ENCODE measurements at regions not wholly inside any gene's neighbourhood (a gene's known extent, or its start where the extent isn't known, plus 50 kb on each side); places are given as distances from the start of the nearest gene placed in this dataset.

GRCh38 chr2:216773072-216773471, 77.7 kb upstream of the IGFBP5 start (continued):
- TF ChIP-seq ZNF462 (CRISPR knock-in tag; IDR thresholded peaks at IDR 0.05) (no peak), EZH2 (IDR thresholded peaks at IDR 0.05; ENCODE audit: low read depth, unreplicated experiment) (no peak), JUNB (IDR thresholded peaks at IDR 0.05; ENCODE audit: unreplicated experiment) (no peak), NANOG (IDR thresholded peaks at IDR 0.05; ENCODE audit: borderline replicate concordance) (no peak), EZH2phosphoT487 (IDR thresholded peaks at IDR 0.05; ENCODE audit: unreplicated experiment) (no peak)
- TF ChIP-seq, protein P1, sequence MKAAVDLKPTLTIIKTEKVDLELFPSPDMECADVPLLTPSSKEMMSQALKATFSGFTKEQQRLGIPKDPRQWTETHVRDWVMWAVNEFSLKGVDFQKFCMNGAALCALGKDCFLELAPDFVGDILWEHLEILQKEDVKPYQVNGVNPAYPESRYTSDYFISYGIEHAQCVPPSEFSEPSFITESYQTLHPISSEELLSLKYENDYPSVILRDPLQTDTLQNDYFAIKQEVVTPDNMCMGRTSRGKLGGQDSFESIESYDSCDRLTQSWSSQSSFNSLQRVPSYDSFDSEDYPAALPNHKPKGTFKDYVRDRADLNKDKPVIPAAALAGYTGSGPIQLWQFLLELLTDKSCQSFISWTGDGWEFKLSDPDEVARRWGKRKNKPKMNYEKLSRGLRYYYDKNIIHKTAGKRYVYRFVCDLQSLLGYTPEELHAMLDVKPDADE (IDR thresholded peaks at IDR 0.05), result no peak

DNA sequence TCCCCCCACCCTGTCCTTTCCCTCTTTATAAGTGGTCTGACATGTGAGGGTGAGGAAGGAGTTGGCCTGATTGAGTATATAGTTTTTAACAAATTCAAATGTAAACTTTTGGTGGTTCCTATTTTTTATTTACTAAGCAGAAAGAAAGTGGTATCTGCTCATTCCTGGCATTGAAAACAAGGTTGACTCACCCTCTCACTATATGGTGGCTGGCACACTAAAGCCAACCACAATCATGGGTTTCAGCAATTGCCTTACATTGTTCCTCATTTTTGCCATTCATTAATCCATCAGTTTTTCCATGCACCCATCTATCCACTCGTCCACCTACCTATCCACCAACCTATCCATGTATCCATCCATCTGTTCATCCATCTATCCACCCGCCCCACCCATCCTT, 75.4 kb upstream of the IGFBP5 start:
- no peak overlapping the region for H3K4me2 ChIP-seq

More for the DNA sequence above, 75.4 kb upstream of the IGFBP5 start:
- Histone ChIP-seq H3F3A (replicated peaks; ENCODE audit: low read depth) (no peaks in the 10 kb centered on the region), H2AFZ (no peak overlapping the region), H3K79me2 (replicated peaks; ENCODE audit: insufficient read depth) (no peaks in the 10 kb centered on the region), H3K36me3 (ENCODE audit: insufficient read depth) (no peaks in the 10 kb centered on the region), H3K4me3 (no peak overlapping the region), H3K27ac (ENCODE audit: low read depth) (no peak overlapping the region), H3K9me2 (ENCODE audit: insufficient read depth) (peaks cover 6% of the 10 kb centered on the region; the same call in 1 of the 2 replicates), H3K4me1 (ENCODE audit: insufficient read depth) (peaks cover 9% of the 10 kb centered on the region), H4K20me1 (replicated peaks; ENCODE audit: insufficient read depth) (no peaks in the 10 kb centered on the region), H3K27me3 (ENCODE audit: insufficient read depth) (no peaks in the 10 kb centered on the region)
- Mint-ChIP-seq H3K27ac (no peak overlapping the region), H3K4me1 (peaks cover 14% of the 10 kb centered on the region), H3K27me3 (ENCODE audit: insufficient read depth, low read depth, poor library complexity) (peaks cover 7% of the 10 kb centered on the region), H3K9me3 (peaks cover 2% of the 10 kb centered on the region; the same call in 1 of the 3 replicates), H3K36me3 (ENCODE audit: low read depth) (peaks cover 3% of the 10 kb centered on the region; the same call in 1 of the 3 replicates), H3K4me3 (no peak overlapping the region)
- ATAC-seq (no peak), DNase-seq (ENCODE audit: low spot score) (no peak)
- TF ChIP-seq, protein P2, sequence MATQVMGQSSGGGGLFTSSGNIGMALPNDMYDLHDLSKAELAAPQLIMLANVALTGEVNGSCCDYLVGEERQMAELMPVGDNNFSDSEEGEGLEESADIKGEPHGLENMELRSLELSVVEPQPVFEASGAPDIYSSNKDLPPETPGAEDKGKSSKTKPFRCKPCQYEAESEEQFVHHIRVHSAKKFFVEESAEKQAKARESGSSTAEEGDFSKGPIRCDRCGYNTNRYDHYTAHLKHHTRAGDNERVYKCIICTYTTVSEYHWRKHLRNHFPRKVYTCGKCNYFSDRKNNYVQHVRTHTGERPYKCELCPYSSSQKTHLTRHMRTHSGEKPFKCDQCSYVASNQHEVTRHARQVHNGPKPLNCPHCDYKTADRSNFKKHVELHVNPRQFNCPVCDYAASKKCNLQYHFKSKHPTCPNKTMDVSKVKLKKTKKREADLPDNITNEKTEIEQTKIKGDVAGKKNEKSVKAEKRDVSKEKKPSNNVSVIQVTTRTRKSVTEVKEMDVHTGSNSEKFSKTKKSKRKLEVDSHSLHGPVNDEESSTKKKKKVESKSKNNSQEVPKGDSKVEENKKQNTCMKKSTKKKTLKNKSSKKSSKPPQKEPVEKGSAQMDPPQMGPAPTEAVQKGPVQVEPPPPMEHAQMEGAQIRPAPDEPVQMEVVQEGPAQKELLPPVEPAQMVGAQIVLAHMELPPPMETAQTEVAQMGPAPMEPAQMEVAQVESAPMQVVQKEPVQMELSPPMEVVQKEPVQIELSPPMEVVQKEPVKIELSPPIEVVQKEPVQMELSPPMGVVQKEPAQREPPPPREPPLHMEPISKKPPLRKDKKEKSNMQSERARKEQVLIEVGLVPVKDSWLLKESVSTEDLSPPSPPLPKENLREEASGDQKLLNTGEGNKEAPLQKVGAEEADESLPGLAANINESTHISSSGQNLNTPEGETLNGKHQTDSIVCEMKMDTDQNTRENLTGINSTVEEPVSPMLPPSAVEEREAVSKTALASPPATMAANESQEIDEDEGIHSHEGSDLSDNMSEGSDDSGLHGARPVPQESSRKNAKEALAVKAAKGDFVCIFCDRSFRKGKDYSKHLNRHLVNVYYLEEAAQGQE (IDR thresholded peaks at IDR 0.05; ENCODE audit: unreplicated experiment), result no peak
- TF ChIP-seq EZH2 (IDR thresholded peaks at IDR 0.05; ENCODE audit: low read depth, unreplicated experiment) (no peak), STAT1 (IDR thresholded peaks at IDR 0.05; ENCODE audit: unreplicated experiment) (no peak), POLR2AphosphoS5 (IDR thresholded peaks at IDR 0.05; ENCODE audit: low read depth) (no peak)

Measured in GM23338 (cell line).